Retinal pigment epithelial cell (primary cell): ENCODE measurements at regions not wholly inside any gene's neighbourhood (a gene's known extent, or its start where the extent isn't known, plus 50 kb on each side); places are given as distances from the start of the nearest gene placed in this dataset.
"Not testable (repeated sequence)": the region's sequence is repeated elsewhere in the genome, so short reads cannot be mapped to it uniquely, and the experiment has no call there.

ENCODE experiments used
- DNase-seq: peaks from one replicate; pipeline ENCODE4 v3.0.0-alpha.2; 2010; ENCODE audit warnings: low read depth
- H3K4me3 ChIP-seq: 2 replicates; pipeline ENCODE4 v1.5.1; 2011; ENCODE audit warnings: mild to moderate bottlenecking, low read length, control low read depth, moderate library complexity
- TF ChIP-seq, protein P1 (sequence below): conservative IDR thresholded peaks from 2 replicates; pipeline ENCODE4 v1.5.1; 2011; ENCODE audit warnings: low read depth, low read length, control low read depth, inconsistent platforms

DNA sequence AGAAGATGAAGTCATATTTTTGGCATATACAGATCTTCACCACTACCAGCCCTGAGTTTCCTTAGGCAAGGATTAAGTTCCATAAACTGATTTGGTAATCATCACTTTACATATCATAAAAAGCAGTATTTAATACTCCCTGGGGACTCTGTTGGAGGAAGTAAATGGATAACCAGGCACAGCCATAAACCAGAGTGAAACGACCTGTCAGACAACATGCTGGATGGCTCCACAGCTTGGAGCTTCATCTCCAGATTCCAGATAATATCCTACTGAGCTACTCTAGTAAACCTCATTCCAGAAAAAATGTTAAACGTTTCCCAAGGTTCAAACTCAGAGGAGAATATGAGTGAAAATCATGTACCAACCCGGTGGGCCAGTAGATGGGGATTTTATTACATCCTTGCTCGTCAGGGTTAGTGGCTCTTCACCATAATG, 109.2 kb downstream of the BASP1 start:
- DNase-seq = no peak
- no peak overlapping the region for H3K4me3 ChIP-seq
- TF ChIP-seq, protein P1, sequence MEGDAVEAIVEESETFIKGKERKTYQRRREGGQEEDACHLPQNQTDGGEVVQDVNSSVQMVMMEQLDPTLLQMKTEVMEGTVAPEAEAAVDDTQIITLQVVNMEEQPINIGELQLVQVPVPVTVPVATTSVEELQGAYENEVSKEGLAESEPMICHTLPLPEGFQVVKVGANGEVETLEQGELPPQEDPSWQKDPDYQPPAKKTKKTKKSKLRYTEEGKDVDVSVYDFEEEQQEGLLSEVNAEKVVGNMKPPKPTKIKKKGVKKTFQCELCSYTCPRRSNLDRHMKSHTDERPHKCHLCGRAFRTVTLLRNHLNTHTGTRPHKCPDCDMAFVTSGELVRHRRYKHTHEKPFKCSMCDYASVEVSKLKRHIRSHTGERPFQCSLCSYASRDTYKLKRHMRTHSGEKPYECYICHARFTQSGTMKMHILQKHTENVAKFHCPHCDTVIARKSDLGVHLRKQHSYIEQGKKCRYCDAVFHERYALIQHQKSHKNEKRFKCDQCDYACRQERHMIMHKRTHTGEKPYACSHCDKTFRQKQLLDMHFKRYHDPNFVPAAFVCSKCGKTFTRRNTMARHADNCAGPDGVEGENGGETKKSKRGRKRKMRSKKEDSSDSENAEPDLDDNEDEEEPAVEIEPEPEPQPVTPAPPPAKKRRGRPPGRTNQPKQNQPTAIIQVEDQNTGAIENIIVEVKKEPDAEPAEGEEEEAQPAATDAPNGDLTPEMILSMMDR = no peak

DNA sequence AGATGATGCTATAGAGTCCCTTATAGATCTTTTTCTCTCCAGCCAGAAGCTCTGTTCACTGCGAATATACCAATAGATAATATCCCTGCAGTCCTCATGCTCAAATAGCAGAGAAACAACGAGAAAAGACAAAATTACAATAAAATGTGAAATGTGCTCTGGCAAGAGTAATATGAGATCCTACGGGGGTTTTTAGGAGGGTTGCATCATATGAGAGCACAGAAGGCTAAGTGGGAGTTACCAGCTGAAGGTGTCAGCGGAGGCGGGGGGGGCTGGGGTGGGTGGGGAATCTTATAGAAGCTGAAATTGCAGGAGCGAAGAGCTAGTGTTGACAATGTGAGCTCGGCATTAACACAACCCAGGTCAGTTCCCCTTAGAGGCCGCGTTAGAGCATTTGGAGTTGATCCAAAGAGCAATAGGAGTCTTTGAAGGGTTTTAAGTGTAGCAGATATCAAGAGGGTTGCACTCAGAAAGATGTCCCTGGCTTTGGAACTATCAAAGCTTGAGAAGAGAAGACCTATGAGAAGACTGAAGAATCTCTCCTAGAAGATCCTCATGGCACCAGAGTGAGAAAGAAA, 109.7 kb downstream of the BASP1 start:
- TF ChIP-seq, protein P1 = no peak

DNA sequence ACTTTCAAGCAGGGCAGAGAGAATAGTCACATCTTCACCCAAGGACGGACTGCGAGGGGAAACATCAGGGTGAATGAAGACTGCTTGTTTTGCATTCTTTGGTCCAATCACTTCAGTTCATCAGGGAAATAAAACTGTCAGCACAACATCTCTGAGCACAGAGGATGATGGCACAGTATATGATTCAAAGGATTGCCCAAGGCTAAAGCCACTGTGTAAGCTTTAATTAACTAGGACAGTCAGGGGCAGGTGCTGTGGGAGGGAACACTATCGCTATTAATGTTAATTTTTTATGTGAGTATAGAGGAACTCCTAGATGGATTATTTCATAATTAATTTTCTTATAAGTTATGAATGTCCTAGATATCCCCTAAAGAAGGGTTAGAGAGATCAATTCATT, 112.1 kb downstream of the BASP1 start:
- no peak for DNase-seq

More for the DNA sequence above, 109.7 kb downstream of the BASP1 start:
- no peak overlapping the region for H3K4me3 ChIP-seq
- DNase-seq = no peak

DNA sequence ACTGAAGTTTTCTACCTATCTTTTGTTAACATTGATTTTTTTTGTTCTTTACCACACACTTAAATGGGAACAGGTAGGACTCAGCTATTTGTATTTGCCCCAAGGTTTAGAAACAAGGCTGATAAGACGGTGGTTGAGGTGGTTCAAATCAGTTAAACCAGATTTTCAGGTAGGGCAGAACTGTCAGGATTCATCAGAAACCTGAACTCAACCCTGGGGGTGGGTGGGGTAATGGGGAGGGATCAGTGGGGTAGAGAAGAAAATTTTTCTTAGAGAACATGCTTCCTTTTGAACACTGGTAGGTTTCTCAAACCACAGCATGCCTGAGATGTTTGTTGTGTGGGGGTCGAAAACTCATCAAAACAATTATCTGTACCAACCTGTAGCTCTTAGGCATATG, 113.0 kb downstream of the BASP1 start:
- DNase-seq = no peak
- TF ChIP-seq, protein P1 = no peak

More for the DNA sequence above, 112.1 kb downstream of the BASP1 start:
- no peak overlapping the region for H3K4me3 ChIP-seq
- TF ChIP-seq, protein P1 = no peak

DNA sequence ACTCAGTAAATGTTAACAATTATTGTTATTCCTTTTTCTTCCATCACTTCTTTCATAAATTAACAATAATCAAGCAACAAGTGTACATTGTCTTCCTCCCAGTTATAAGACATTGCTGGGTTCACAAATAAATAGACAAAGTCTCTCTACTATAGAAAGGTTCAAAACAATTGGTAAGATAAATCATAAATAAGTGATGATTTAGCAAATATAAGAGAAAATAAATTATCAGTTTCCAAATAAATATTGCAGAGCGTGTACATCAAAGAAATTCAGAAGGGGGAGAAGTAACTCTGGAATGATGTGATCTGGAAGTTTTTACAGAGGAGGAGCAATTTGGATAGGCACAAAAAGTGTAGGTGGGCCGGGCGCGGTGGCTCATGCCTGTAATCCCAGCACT, 114.2 kb downstream of the BASP1 start:
- no peak for DNase-seq
- no peak overlapping the region for H3K4me3 ChIP-seq
- TF ChIP-seq, protein P1 = no peak

More for the DNA sequence above, 113.0 kb downstream of the BASP1 start:
- H3K4me3 ChIP-seq = no peak overlapping the region

DNA sequence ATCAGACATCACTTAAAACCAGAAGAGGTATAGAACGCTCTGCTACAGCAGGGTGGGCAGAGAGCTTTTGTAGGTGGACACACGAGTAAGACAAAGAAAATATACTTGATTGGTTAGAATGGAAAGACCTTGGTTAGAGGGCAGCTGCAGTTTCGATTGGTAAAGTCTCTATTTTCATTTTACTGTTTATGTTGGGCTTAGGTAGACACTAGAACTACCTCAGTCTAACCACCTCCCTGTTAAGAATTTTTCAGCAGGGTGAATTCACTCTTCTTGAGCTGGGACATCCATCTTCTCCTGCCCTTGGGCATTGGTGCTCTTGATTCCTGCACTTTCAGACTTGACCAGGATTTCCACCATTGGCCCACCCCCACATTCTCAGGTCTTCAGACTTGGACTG, 116.3 kb downstream of the BASP1 start:
- no peak for DNase-seq
- TF ChIP-seq, protein P1 = no peak
- H3K4me3 ChIP-seq = no peak overlapping the region

DNA sequence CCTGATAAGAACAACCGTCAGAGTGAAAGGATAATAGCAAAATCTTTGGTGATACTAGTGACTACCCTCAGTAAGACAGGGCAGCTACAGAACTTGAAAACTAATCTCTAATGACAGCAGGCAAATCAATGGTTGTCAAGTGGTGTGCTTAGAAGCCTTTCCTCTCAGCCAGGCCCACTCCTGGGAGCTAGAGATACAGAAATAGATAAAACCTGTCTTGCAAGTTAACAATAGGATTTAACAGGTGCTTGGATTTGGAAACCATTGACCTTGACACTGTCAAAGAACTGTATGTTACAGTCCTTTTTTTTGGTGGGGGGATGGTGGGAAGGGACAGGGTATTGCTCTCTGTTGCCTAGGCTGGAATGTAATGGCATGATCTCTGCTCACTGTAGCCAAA, 118.6 kb downstream of the BASP1 start:
- H3K4me3 ChIP-seq = no peak overlapping the region
- no peak for DNase-seq
- TF ChIP-seq, protein P1 = no peak

DNA sequence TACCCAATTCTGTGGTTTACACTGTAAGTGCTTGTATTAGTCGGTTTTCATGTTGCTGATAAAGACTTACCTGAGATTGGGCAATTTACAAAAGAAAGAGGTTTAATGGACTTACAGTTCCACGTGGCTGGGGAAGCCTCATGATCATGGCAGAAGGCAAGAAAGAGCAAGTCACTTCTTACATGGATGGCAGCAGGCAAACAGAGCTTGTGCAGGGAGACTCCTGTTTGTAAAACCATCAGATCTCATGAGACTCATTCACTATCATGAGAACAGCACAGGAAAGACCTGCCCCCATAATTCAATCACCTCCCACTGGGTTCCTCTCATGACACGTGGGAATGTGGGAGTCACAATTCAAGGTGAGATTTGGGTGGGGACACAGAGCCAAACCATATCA, 119.3 kb downstream of the BASP1 start:
- not testable (repeated sequence) for DNase-seq, H3K4me3 ChIP-seq
